Endothelial cell (in vitro differentiated cells): ENCODE measurements at regions not wholly inside any gene's neighbourhood (a gene's known extent, or its start where the extent isn't known, plus 50 kb on each side); places are given as distances from the start of the nearest gene placed in this dataset.
A peak's percentile ranks its signal among the peaks of the same experiment; 100 is the strongest.

ENCODE experiments used
- DNase-seq: peaks from one replicate; pipeline ENCODE4 v3.0.0; 2021; ENCODE audit warnings: low spot score
- H3K27ac Mint-ChIP-seq: one replicate; pipeline ENCODE4 v1.8.0; 2021; ENCODE audit warnings: mixed read lengths, inconsistent platforms; ENCODE audit not compliant: unreplicated experiment
- H3K27me3 Mint-ChIP-seq: one replicate; pipeline ENCODE4 v1.8.0; 2021; ENCODE audit warnings: mild to moderate bottlenecking, moderate library complexity, mixed read lengths, inconsistent platforms; ENCODE audit not compliant: unreplicated experiment
- H3K36me3 Mint-ChIP-seq: one replicate; pipeline ENCODE4 v1.8.0; 2021; ENCODE audit warnings: mild to moderate bottlenecking, low read depth, mixed read lengths, inconsistent platforms; ENCODE audit not compliant: unreplicated experiment
- H3K4me1 Mint-ChIP-seq: one replicate; pipeline ENCODE4 v1.8.0; 2021; ENCODE audit warnings: mild to moderate bottlenecking, mixed read lengths, inconsistent platforms; ENCODE audit not compliant: unreplicated experiment
- H3K4me3 Mint-ChIP-seq: one replicate; pipeline ENCODE4 v1.8.0; 2021; ENCODE audit warnings: mild to moderate bottlenecking, mixed read lengths, inconsistent platforms; ENCODE audit not compliant: unreplicated experiment
- H3K9me3 Mint-ChIP-seq: one replicate; pipeline ENCODE4 v1.8.0; 2021; ENCODE audit warnings: mixed read lengths, inconsistent platforms; ENCODE audit not compliant: unreplicated experiment
- TF ChIP-seq, protein P1 (sequence below): fragments of 200-600 bp; sonication (generic); IDR thresholded peaks from one replicate; pipeline ENCODE4 v1.5.0; 2021; ENCODE audit warnings: antibody characterized with exemption; ENCODE audit not compliant: unreplicated experiment

DNA sequence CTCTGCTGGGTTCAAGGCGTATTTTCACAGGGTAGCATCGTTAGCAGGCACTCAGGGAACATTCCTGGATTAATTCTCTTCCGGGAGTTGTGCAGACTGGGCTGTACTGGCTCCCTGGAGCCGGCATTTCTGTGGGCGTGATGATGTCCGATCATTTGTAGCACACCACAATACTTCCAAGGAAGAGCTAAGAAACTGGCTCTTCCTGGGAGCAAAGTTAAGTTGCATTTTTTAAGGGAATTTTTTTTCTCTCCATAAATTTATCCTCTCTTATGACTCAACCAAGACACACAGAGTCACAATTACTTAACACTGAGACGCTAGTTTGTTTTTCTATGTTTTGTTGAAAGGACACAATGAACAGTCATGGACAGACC lies 211.6 kb upstream of the FOXF1 start:
- H3K9me3 Mint-ChIP-seq: no peaks in the 10 kb centered on the region
- H3K27me3 Mint-ChIP-seq: peaks cover 3% of the 10 kb centered on the region
- H3K27ac Mint-ChIP-seq: no peak overlapping the region
- no peak for DNase-seq
- no peaks in the 10 kb centered on the region for H3K36me3 Mint-ChIP-seq
- TF ChIP-seq, protein P1, sequence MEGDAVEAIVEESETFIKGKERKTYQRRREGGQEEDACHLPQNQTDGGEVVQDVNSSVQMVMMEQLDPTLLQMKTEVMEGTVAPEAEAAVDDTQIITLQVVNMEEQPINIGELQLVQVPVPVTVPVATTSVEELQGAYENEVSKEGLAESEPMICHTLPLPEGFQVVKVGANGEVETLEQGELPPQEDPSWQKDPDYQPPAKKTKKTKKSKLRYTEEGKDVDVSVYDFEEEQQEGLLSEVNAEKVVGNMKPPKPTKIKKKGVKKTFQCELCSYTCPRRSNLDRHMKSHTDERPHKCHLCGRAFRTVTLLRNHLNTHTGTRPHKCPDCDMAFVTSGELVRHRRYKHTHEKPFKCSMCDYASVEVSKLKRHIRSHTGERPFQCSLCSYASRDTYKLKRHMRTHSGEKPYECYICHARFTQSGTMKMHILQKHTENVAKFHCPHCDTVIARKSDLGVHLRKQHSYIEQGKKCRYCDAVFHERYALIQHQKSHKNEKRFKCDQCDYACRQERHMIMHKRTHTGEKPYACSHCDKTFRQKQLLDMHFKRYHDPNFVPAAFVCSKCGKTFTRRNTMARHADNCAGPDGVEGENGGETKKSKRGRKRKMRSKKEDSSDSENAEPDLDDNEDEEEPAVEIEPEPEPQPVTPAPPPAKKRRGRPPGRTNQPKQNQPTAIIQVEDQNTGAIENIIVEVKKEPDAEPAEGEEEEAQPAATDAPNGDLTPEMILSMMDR: no peak
- H3K4me1 Mint-ChIP-seq: peaks cover 15% of the 10 kb centered on the region
- no peak overlapping the region for H3K4me3 Mint-ChIP-seq

DNA sequence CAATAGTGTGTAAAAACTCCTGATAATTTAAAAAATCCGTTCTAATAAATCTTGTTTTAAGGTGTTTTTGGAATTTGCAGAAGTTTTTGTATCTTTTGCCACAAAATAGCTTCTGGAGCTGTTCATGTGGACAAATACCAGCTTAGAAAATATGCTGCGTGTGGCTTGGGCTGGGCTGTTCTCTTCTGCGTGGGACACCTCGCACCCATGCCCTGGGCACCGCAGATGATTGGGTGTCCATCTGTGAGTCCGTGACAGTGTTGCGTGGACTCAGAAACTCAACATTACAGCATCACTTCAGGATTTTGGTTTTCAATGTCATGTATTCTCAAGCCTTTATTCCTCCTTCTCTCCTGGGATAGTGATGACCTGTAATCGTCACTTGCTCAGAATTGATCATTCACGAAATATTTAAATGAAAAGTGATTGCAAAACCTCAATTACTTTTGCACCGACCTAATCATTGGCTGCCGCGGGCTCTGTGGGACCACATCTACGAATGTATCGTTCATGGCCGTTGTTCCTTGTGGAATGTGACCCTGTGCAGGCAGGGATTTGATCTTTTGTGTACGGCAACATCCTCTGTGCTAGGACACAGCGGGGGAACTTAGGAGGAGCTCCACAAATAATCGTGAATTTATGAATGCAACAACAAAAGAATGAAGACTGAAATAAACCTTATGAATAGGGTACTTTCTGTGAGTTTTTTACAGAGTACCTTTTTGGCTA lies 210.3 kb upstream of the FOXF1 start:
- Mint-ChIP-seq H3K27ac (no peak overlapping the region), H3K4me3 (no peak overlapping the region), H3K9me3 (no peaks in the 10 kb centered on the region), H3K4me1 (peaks cover 15% of the 10 kb centered on the region), H3K36me3 (no peaks in the 10 kb centered on the region), H3K27me3 (peaks cover 3% of the 10 kb centered on the region)
- no peak for DNase-seq
- TF ChIP-seq, protein P1: no peak

GRCh38 chr16:86300746-86301481 lies 209.4 kb upstream of the FOXF1 start:
- TF ChIP-seq, protein P1: no peak
- no peaks in the 10 kb centered on the region for H3K9me3 Mint-ChIP-seq
- peak overlapping the region; percentile 45 for H3K4me3 Mint-ChIP-seq
- H3K36me3 Mint-ChIP-seq: no peaks in the 10 kb centered on the region
- peaks cover 3% of the 10 kb centered on the region for H3K27me3 Mint-ChIP-seq
- peaks cover 15% of the 10 kb centered on the region for H3K4me1 Mint-ChIP-seq
- H3K27ac Mint-ChIP-seq: peak overlapping the region; percentile 92
- peak; percentile 33 for DNase-seq

- TF ChIP-seq, protein P1: no peak
- H3K4me1 Mint-ChIP-seq: peaks cover 15% of the 10 kb centered on the region
- no peaks in the 10 kb centered on the region for H3K9me3 Mint-ChIP-seq
- H3K4me3 Mint-ChIP-seq: no peak overlapping the region
- DNase-seq: no peak
- H3K36me3 Mint-ChIP-seq: no peaks in the 10 kb centered on the region
- H3K27me3 Mint-ChIP-seq: peaks cover 4% of the 10 kb centered on the region
- H3K27ac Mint-ChIP-seq: no peak overlapping the region
These were observed 207.8 kb upstream of the FOXF1 start for GRCh38 chr16:86302421-86303109.
